ENCODE measurements at regions not wholly inside any gene's neighbourhood (a gene's known extent, or its start where the extent isn't known, plus 50 kb on each side); places are given as distances from the start of the nearest gene placed in this dataset.

DNA sequence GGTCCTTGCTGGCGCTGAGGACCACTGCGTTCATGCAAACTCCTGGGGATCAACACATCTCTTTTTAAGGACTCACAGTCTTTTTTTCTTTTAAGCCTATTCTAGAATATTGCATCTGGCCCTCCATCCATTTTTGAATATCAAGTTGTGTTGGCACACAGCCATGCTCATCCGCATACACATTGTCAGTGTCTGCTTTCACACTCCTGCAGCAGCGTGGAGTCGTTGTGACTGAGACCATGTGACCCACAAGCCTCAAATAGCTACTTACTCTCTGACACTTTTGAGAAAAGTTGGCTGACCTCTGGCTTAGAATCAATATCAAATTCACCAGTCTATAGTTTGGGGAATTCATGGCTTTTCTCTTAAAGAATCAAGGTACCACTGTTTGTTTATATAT is 191.8 kb upstream of the S100G start:
- intact Hi-C loops (cut with DNase I), result no loop called here
- no peaks in the 10 kb centered on the region for H3K4me1 ChIP-seq
- H3K27me3 ChIP-seq, result peaks cover 0 to 43% (median 0%) of the 10 kb centered on the region in 7 donors
- DNase-seq, result no peak
- no peak overlapping the region for H3K4me3 ChIP-seq
- no peaks in the 10 kb centered on the region for H3K9me3 ChIP-seq
- TF ChIP-seq, protein P1, sequence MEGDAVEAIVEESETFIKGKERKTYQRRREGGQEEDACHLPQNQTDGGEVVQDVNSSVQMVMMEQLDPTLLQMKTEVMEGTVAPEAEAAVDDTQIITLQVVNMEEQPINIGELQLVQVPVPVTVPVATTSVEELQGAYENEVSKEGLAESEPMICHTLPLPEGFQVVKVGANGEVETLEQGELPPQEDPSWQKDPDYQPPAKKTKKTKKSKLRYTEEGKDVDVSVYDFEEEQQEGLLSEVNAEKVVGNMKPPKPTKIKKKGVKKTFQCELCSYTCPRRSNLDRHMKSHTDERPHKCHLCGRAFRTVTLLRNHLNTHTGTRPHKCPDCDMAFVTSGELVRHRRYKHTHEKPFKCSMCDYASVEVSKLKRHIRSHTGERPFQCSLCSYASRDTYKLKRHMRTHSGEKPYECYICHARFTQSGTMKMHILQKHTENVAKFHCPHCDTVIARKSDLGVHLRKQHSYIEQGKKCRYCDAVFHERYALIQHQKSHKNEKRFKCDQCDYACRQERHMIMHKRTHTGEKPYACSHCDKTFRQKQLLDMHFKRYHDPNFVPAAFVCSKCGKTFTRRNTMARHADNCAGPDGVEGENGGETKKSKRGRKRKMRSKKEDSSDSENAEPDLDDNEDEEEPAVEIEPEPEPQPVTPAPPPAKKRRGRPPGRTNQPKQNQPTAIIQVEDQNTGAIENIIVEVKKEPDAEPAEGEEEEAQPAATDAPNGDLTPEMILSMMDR (IDR thresholded peaks at IDR 0.05), result no peak
- H3K27ac ChIP-seq, result no peak overlapping the region
- WGBS, 2 donors, result 56 to 59% methylated on average over 5 of the region's 5 CpGs
- no peaks in the 10 kb centered on the region for H3K36me3 ChIP-seq
- no peak for ATAC-seq

DNA sequence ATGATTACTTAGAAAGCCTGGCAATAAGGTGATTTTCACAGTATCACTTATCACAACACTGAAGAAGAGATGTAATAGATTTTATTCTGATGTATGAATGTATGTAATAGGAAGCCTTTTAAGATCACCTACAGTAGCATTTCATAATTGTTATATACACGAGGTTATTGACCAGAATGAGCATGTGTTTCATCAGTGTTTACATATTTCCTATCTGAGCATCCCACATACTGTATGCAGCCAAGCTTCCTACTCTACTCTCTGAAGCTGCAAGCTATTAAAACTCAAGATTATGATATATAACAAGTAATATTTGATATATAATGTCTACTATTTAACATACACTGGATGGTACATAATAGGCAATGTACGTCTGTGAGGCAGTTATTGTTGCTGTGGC is 190.9 kb upstream of the S100G start:
- no peaks in the 10 kb centered on the region for H3K36me3 ChIP-seq
- H3K27me3 ChIP-seq, result peaks cover 0 to 36% (median 0%) of the 10 kb centered on the region in 7 donors
- 68 to 82% methylated on average over 2 of the region's 2 CpGs for WGBS, 2 donors
- H3K27ac ChIP-seq, result no peak overlapping the region
- no peaks in the 10 kb centered on the region for H3K4me1 ChIP-seq
- DNase-seq (no peak), ATAC-seq (no peak)
- no peaks in the 10 kb centered on the region for H3K9me3 ChIP-seq
- intact Hi-C loops (cut with DNase I), result no loop called here
- H3K4me3 ChIP-seq, result no peak overlapping the region
- TF ChIP-seq, protein P1 (IDR thresholded peaks at IDR 0.05), result no peak

DNA sequence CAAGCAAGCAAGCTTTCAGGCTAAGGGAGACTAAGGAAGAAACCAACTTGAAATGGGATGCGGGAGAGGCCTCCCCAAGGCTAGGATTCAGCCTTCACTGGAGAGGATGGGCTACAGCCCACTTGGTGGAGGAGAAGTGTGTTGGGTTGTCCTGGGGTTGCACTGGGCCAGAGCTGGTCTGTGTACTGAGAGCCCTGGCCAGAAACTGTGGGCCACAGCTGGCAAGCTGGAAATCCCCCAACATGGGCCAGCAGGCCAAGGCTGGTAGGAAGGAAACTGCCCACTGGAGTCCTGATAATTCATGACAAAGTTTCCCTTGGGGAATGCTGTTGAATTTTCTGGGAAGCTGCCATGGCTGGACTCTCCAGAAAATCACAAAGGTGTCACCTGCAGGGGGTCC is 188.0 kb upstream of the S100G start:
- Histone ChIP-seq H3K27ac (no peak overlapping the region), H3K27me3 (peaks cover 0 to 47% (median 0%) of the 10 kb centered on the region in 7 donors)
- TF ChIP-seq, protein P1 (IDR thresholded peaks at IDR 0.05), result no peak

DNA sequence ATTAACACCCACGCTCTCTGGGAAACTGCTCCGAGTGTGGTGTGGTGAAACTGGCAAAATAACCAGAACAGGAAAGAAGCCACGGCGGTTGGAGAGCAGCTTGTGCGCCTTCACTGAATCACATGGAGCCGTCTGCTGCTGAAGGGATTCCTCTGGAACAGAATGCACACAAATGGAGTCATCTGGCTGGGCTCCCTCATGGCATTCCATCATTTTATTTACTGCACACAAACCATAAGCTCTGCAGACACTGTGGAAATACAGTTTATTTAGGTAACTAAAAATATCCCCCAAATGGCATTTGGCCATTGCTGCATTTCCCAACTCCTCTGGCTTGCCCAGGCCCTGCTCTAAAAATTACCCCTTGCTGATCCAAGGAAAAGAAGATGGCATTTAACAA is 187.0 kb upstream of the S100G start:
- DNase-seq (no peak), ATAC-seq (peak in 2 of 8 donors; percentile 12 to 31)
- Histone ChIP-seq H3K4me3 (no peak overlapping the region), H3K4me1 (no peaks in the 10 kb centered on the region), H3K27me3 (peaks cover 0 to 50% (median 0%) of the 10 kb centered on the region in 7 donors), H3K9me3 (no peaks in the 10 kb centered on the region), H3K36me3 (no peaks in the 10 kb centered on the region), H3K27ac (no peak overlapping the region)
- WGBS, 2 donors, result 56 to 58% methylated on average over 6 of the region's 6 CpGs
- TF ChIP-seq, protein P1 (IDR thresholded peaks at IDR 0.05), result no peak
- intact Hi-C loops (cut with DNase I), result no loop called here

More for the DNA sequence above, 188.0 kb upstream of the S100G start:
- intact Hi-C loops (cut with DNase I), result no loop called here
- WGBS, 2 donors, result 86 to 94% methylated on average over 1 of the region's 1 CpG
- Histone ChIP-seq H3K36me3 (no peaks in the 10 kb centered on the region), H3K4me3 (no peak overlapping the region), H3K4me1 (no peaks in the 10 kb centered on the region), H3K9me3 (no peaks in the 10 kb centered on the region)
- DNase-seq (no peak), ATAC-seq (no peak)
